HG02623 (cell line): ENCODE measurements at regions not wholly inside any gene's neighbourhood (a gene's known extent, or its start where the extent isn't known, plus 50 kb on each side); places are given as distances from the start of the nearest gene placed in this dataset.

Experiments
- ATAC-seq: cut with Tn5 transposase; IDR thresholded peaks from one replicate; pipeline ENCODE4 v1.9.1; 2021; ENCODE audit warnings: moderate library complexity; ENCODE audit not compliant: unreplicated experiment

- no peak for ATAC-seq
These were observed 404.1 kb upstream of the ST6GAL2 start for GRCh38 chr2:107290041-107290440.

GRCh38 chr2:107303964-107304363, 418.0 kb upstream of the ST6GAL2 start:
- ATAC-seq = no peak

GRCh38 chr2:107305966-107306365, 420.0 kb upstream of the ST6GAL2 start:
- no peak for ATAC-seq

GRCh38 chr2:107306881-107307280, 420.9 kb upstream of the ST6GAL2 start:
- no peak for ATAC-seq

GRCh38 chr2:107308835-107309234, 422.9 kb upstream of the ST6GAL2 start:
- ATAC-seq = no peak

GRCh38 chr2:107312240-107312639, 426.3 kb upstream of the ST6GAL2 start:
- ATAC-seq = no peak

- no peak for ATAC-seq
These were observed 427.3 kb upstream of the ST6GAL2 start for GRCh38 chr2:107313316-107313715.

- no peak for ATAC-seq
These were observed 434.9 kb upstream of the ST6GAL2 start for GRCh38 chr2:107320881-107321280.

- ATAC-seq = no peak
These were observed 436.4 kb upstream of the ST6GAL2 start for GRCh38 chr2:107322416-107322815.

- no peak for ATAC-seq
These were observed 438.1 kb upstream of the ST6GAL2 start for GRCh38 chr2:107323946-107324565.

- no peak for ATAC-seq
These were observed 440.2 kb upstream of the ST6GAL2 start for GRCh38 chr2:107325981-107326786.

- ATAC-seq = no peak
These were observed 448.3 kb upstream of the ST6GAL2 start for GRCh38 chr2:107334306-107334705.

- no peak for ATAC-seq
These were observed 450.6 kb upstream of the ST6GAL2 start for GRCh38 chr2:107336526-107336925.

GRCh38 chr2:107337209-107337898, 451.4 kb upstream of the ST6GAL2 start:
- no peak for ATAC-seq

- no peak for ATAC-seq
These were observed 452.1 kb upstream of the ST6GAL2 start for GRCh38 chr2:107338059-107338458.

GRCh38 chr2:107338571-107338970, 452.6 kb upstream of the ST6GAL2 start:
- ATAC-seq = no peak

- no peak for ATAC-seq
These were observed 455.0 kb upstream of the ST6GAL2 start for GRCh38 chr2:107340955-107341354.

GRCh38 chr2:107349329-107349728, 463.4 kb upstream of the ST6GAL2 start:
- no peak for ATAC-seq

- ATAC-seq = no peak
These were observed 468.2 kb upstream of the ST6GAL2 start for GRCh38 chr2:107354175-107354574.

- ATAC-seq = no peak
These were observed 468.3 kb upstream of the RGPD4 start for GRCh38 chr2:107358362-107358761.

- no peak for ATAC-seq
These were observed 467.7 kb upstream of the RGPD4 start for GRCh38 chr2:107359021-107359420.
